ENCODE measurements at regions not wholly inside any gene's neighbourhood (a gene's known extent, or its start where the extent isn't known, plus 50 kb on each side); places are given as distances from the start of the nearest gene placed in this dataset.

GRCh38 chr11:91846002-91846401 is 378.6 kb upstream of the FAT3 start:
- no peak overlapping the region for H3K9ac ChIP-seq (ENCODE audit: low read length in 5 of 5)
- H3K9me3 ChIP-seq (ENCODE audit: control insufficient read depth in 5 of 5, low read length in 5 of 5) = no peaks in the 10 kb centered on the region
- H3K4me3 ChIP-seq (ENCODE audit: low read depth in 1 of 5, low read length in 5 of 5) = no peak overlapping the region
- H3K27ac ChIP-seq (ENCODE audit: low read depth, low read length) = no peak overlapping the region
- no peaks in the 10 kb centered on the region for H3K36me3 ChIP-seq (ENCODE audit: control insufficient read depth in 5 of 5, insufficient read depth in 5 of 5, low read length in 5 of 5)
- H3K27me3 ChIP-seq (ENCODE audit: control insufficient read depth in 5 of 5, insufficient read depth in 4 of 5, low read length in 5 of 5) = no peaks in the 10 kb centered on the region
- peaks cover 0 to 4% (median 0%) of the 10 kb centered on the region in 5 donors for H3K4me1 ChIP-seq (ENCODE audit: control insufficient read depth in 5 of 5, insufficient read depth in 5 of 5, low read length in 5 of 5)

- Histone ChIP-seq H3K4me3 (ENCODE audit: low read depth in 1 of 5, low read length in 5 of 5) (no peak overlapping the region), H3K36me3 (ENCODE audit: control insufficient read depth in 5 of 5, insufficient read depth in 5 of 5, low read length in 5 of 5) (no peaks in the 10 kb centered on the region), H3K4me1 (ENCODE audit: control insufficient read depth in 5 of 5, insufficient read depth in 5 of 5, low read length in 5 of 5) (no peaks in the 10 kb centered on the region), H3K9me3 (ENCODE audit: control insufficient read depth in 5 of 5, low read length in 5 of 5) (no peaks in the 10 kb centered on the region), H3K27ac (ENCODE audit: low read depth, low read length) (no peak overlapping the region), H3K9ac (ENCODE audit: low read length in 5 of 5) (no peak overlapping the region), H3K27me3 (ENCODE audit: control insufficient read depth in 5 of 5, insufficient read depth in 4 of 5, low read length in 5 of 5) (no peaks in the 10 kb centered on the region)
Observed at GRCh38 chr11:91840640-91841240, 383.9 kb upstream of the FAT3 start.

GRCh38 chr11:91837411-91838330 is 386.9 kb upstream of the FAT3 start:
- no peak overlapping the region for H3K4me3 ChIP-seq (ENCODE audit: low read depth in 1 of 5, low read length in 5 of 5)
- no peaks in the 10 kb centered on the region for H3K27me3 ChIP-seq (ENCODE audit: control insufficient read depth in 5 of 5, insufficient read depth in 4 of 5, low read length in 5 of 5)
- no peaks in the 10 kb centered on the region for H3K9me3 ChIP-seq (ENCODE audit: control insufficient read depth in 5 of 5, low read length in 5 of 5)
- H3K36me3 ChIP-seq (ENCODE audit: control insufficient read depth in 5 of 5, insufficient read depth in 5 of 5, low read length in 5 of 5) = no peaks in the 10 kb centered on the region
- no peaks in the 10 kb centered on the region for H3K4me1 ChIP-seq (ENCODE audit: control insufficient read depth in 5 of 5, insufficient read depth in 5 of 5, low read length in 5 of 5)
- H3K9ac ChIP-seq (ENCODE audit: low read length in 5 of 5) = no peak overlapping the region
- no peak overlapping the region for H3K27ac ChIP-seq (ENCODE audit: low read depth, low read length)

- H3K9ac ChIP-seq (ENCODE audit: low read length in 5 of 5) = no peak overlapping the region
- peaks cover 0 to 4% (median 0%) of the 10 kb centered on the region in 5 donors for H3K9me3 ChIP-seq (ENCODE audit: control insufficient read depth in 5 of 5, low read length in 5 of 5)
- H3K27ac ChIP-seq (ENCODE audit: low read depth, low read length) = no peak overlapping the region
- no peaks in the 10 kb centered on the region for H3K4me1 ChIP-seq (ENCODE audit: control insufficient read depth in 5 of 5, insufficient read depth in 5 of 5, low read length in 5 of 5)
- H3K27me3 ChIP-seq (ENCODE audit: control insufficient read depth in 5 of 5, insufficient read depth in 4 of 5, low read length in 5 of 5) = no peaks in the 10 kb centered on the region
- no peak overlapping the region for H3K4me3 ChIP-seq (ENCODE audit: low read depth in 1 of 5, low read length in 5 of 5)
- H3K36me3 ChIP-seq (ENCODE audit: control insufficient read depth in 5 of 5, insufficient read depth in 5 of 5, low read length in 5 of 5) = no peaks in the 10 kb centered on the region
Observed at GRCh38 chr11:91835051-91835560, 389.5 kb upstream of the FAT3 start.

GRCh38 chr11:91828901-91829300 is 395.7 kb upstream of the FAT3 start:
- Histone ChIP-seq H3K4me1 (ENCODE audit: control insufficient read depth in 5 of 5, insufficient read depth in 5 of 5, low read length in 5 of 5) (no peaks in the 10 kb centered on the region), H3K4me3 (ENCODE audit: low read depth in 1 of 5, low read length in 5 of 5) (no peak overlapping the region), H3K36me3 (ENCODE audit: control insufficient read depth in 5 of 5, insufficient read depth in 5 of 5, low read length in 5 of 5) (no peaks in the 10 kb centered on the region), H3K27me3 (ENCODE audit: control insufficient read depth in 5 of 5, insufficient read depth in 4 of 5, low read length in 5 of 5) (no peaks in the 10 kb centered on the region), H3K9me3 (ENCODE audit: control insufficient read depth in 5 of 5, low read length in 5 of 5) (peaks cover 0 to 4% (median 0%) of the 10 kb centered on the region in 5 donors), H3K9ac (ENCODE audit: low read length in 5 of 5) (no peak overlapping the region), H3K27ac (ENCODE audit: low read depth, low read length) (no peak overlapping the region)

- no peaks in the 10 kb centered on the region for H3K27me3 ChIP-seq (ENCODE audit: control insufficient read depth in 5 of 5, insufficient read depth in 4 of 5, low read length in 5 of 5)
Observed at GRCh38 chr11:91825777-91826176, 398.8 kb upstream of the FAT3 start.

GRCh38 chr11:91823252-91823830 is 401.3 kb upstream of the FAT3 start:
- Histone ChIP-seq H3K27me3 (ENCODE audit: control insufficient read depth in 5 of 5, insufficient read depth in 4 of 5, low read length in 5 of 5) (no peaks in the 10 kb centered on the region), H3K27ac (ENCODE audit: low read depth, low read length) (no peak overlapping the region), H3K9me3 (ENCODE audit: control insufficient read depth in 5 of 5, low read length in 5 of 5) (no peaks in the 10 kb centered on the region), H3K9ac (ENCODE audit: low read length in 5 of 5) (no peak overlapping the region), H3K4me1 (ENCODE audit: control insufficient read depth in 5 of 5, insufficient read depth in 5 of 5, low read length in 5 of 5) (no peaks in the 10 kb centered on the region), H3K36me3 (ENCODE audit: control insufficient read depth in 5 of 5, insufficient read depth in 5 of 5, low read length in 5 of 5) (no peaks in the 10 kb centered on the region), H3K4me3 (ENCODE audit: low read depth in 1 of 5, low read length in 5 of 5) (no peak overlapping the region)

More at GRCh38 chr11:91825777-91826176, 398.8 kb upstream of the FAT3 start:
- Histone ChIP-seq H3K36me3 (ENCODE audit: control insufficient read depth in 5 of 5, insufficient read depth in 5 of 5, low read length in 5 of 5) (no peaks in the 10 kb centered on the region), H3K27ac (ENCODE audit: low read depth, low read length) (no peak overlapping the region), H3K4me1 (ENCODE audit: control insufficient read depth in 5 of 5, insufficient read depth in 5 of 5, low read length in 5 of 5) (no peaks in the 10 kb centered on the region), H3K9me3 (ENCODE audit: control insufficient read depth in 5 of 5, low read length in 5 of 5) (peaks cover 0 to 2% (median 0%) of the 10 kb centered on the region in 5 donors), H3K4me3 (ENCODE audit: low read depth in 1 of 5, low read length in 5 of 5) (no peak overlapping the region), H3K9ac (ENCODE audit: low read length in 5 of 5) (no peak overlapping the region)

- H3K4me3 ChIP-seq (ENCODE audit: low read depth in 1 of 5, low read length in 5 of 5) = no peak overlapping the region
- no peaks in the 10 kb centered on the region for H3K27me3 ChIP-seq (ENCODE audit: control insufficient read depth in 5 of 5, insufficient read depth in 4 of 5, low read length in 5 of 5)
- no peaks in the 10 kb centered on the region for H3K9me3 ChIP-seq (ENCODE audit: control insufficient read depth in 5 of 5, low read length in 5 of 5)
- H3K27ac ChIP-seq (ENCODE audit: low read depth, low read length) = no peak overlapping the region
- H3K36me3 ChIP-seq (ENCODE audit: control insufficient read depth in 5 of 5, insufficient read depth in 5 of 5, low read length in 5 of 5) = no peaks in the 10 kb centered on the region
- no peak overlapping the region for H3K9ac ChIP-seq (ENCODE audit: low read length in 5 of 5)
- no peaks in the 10 kb centered on the region for H3K4me1 ChIP-seq (ENCODE audit: control insufficient read depth in 5 of 5, insufficient read depth in 5 of 5, low read length in 5 of 5)
Observed at GRCh38 chr11:91822805-91823204, 401.8 kb upstream of the FAT3 start.

- H3K9me3 ChIP-seq (ENCODE audit: control insufficient read depth in 5 of 5, low read length in 5 of 5) = no peaks in the 10 kb centered on the region
- H3K36me3 ChIP-seq (ENCODE audit: control insufficient read depth in 5 of 5, insufficient read depth in 5 of 5, low read length in 5 of 5) = no peaks in the 10 kb centered on the region
- no peaks in the 10 kb centered on the region for H3K4me1 ChIP-seq (ENCODE audit: control insufficient read depth in 5 of 5, insufficient read depth in 5 of 5, low read length in 5 of 5)
- no peak overlapping the region for H3K27ac ChIP-seq (ENCODE audit: low read depth, low read length)
- H3K4me3 ChIP-seq (ENCODE audit: low read depth in 1 of 5, low read length in 5 of 5) = no peak overlapping the region
- H3K9ac ChIP-seq (ENCODE audit: low read length in 5 of 5) = no peak overlapping the region
- H3K27me3 ChIP-seq (ENCODE audit: control insufficient read depth in 5 of 5, insufficient read depth in 4 of 5, low read length in 5 of 5) = no peaks in the 10 kb centered on the region
Observed at GRCh38 chr11:91820709-91821108, 403.9 kb upstream of the FAT3 start.

GRCh38 chr11:91819777-91820176 is 404.8 kb upstream of the FAT3 start:
- Histone ChIP-seq H3K27ac (ENCODE audit: low read depth, low read length) (no peak overlapping the region), H3K9ac (ENCODE audit: low read length in 5 of 5) (no peak overlapping the region), H3K27me3 (ENCODE audit: control insufficient read depth in 5 of 5, insufficient read depth in 4 of 5, low read length in 5 of 5) (no peaks in the 10 kb centered on the region), H3K4me3 (ENCODE audit: low read depth in 1 of 5, low read length in 5 of 5) (no peak overlapping the region), H3K9me3 (ENCODE audit: control insufficient read depth in 5 of 5, low read length in 5 of 5) (no peaks in the 10 kb centered on the region), H3K4me1 (ENCODE audit: control insufficient read depth in 5 of 5, insufficient read depth in 5 of 5, low read length in 5 of 5) (no peaks in the 10 kb centered on the region), H3K36me3 (ENCODE audit: control insufficient read depth in 5 of 5, insufficient read depth in 5 of 5, low read length in 5 of 5) (no peaks in the 10 kb centered on the region)
